Ovary (tissue), 3 donors: ENCODE measurements at regions not wholly inside any gene's neighbourhood (a gene's known extent, or its start where the extent isn't known, plus 50 kb on each side); places are given as distances from the start of the nearest gene placed in this dataset.

Experiments used
- EP300 ChIP-seq: sonication (generic); formaldehyde crosslinking; IDR thresholded peaks from one replicate; pipeline ENCODE4 v1.6.1; 2017; ENCODE audit warnings: antibody characterized with exemption
- POLR2A ChIP-seq: fragments of 450-650 bp; IDR thresholded peaks from one replicate; pipeline ENCODE4 v1.6.1; 2017; ENCODE audit warnings: antibody characterized with exemption, mild to moderate bottlenecking, moderate library complexity
- TF ChIP-seq, protein P1 (sequence below), 3 donors: fragments of 450-650 bp in 2 of 3; fragments of 200-600 bp in 1 of 3; IDR thresholded peaks; one replicate each; pipeline versions ENCODE4 v1.5.1 to v1.8.0; 2016 to 2022; ENCODE audit warnings: antibody characterized with exemption in 3 of 3, mild to moderate bottlenecking in 1 of 3
- donor health status: DM: no; HTN: no; CAD: no.

DNA sequence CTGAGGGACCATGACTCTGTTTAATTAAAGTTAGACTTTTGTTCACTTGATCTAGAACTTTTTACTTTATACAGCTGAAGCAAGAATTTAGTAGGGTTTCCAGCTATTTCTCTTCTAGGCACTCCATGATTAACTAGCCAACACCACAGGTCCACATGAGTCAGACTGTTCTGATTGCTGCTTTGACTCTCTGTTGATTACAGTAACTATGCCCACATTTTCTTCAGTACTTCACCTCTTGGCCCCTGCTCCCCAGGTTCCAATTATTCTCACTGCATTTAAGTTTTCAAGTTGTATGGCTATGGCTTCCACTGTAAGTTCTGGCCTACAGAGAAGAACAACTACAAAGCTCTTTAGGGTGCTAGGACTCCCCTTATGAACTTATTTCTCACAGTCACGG, 737.2 kb upstream of the IGFBP3 start:
- TF ChIP-seq, protein P1, sequence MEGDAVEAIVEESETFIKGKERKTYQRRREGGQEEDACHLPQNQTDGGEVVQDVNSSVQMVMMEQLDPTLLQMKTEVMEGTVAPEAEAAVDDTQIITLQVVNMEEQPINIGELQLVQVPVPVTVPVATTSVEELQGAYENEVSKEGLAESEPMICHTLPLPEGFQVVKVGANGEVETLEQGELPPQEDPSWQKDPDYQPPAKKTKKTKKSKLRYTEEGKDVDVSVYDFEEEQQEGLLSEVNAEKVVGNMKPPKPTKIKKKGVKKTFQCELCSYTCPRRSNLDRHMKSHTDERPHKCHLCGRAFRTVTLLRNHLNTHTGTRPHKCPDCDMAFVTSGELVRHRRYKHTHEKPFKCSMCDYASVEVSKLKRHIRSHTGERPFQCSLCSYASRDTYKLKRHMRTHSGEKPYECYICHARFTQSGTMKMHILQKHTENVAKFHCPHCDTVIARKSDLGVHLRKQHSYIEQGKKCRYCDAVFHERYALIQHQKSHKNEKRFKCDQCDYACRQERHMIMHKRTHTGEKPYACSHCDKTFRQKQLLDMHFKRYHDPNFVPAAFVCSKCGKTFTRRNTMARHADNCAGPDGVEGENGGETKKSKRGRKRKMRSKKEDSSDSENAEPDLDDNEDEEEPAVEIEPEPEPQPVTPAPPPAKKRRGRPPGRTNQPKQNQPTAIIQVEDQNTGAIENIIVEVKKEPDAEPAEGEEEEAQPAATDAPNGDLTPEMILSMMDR (IDR thresholded peaks at IDR 0.05), result no peak
- TF ChIP-seq EP300 (no peak), POLR2A (no peak)
